Neural progenitor cell (in vitro differentiated cells): ENCODE measurements at regions not wholly inside any gene's neighbourhood (a gene's known extent, or its start where the extent isn't known, plus 50 kb on each side); places are given as distances from the start of the nearest gene placed in this dataset.
A peak's percentile ranks its signal among the peaks of the same experiment; 100 is the strongest.

Experiments used
- DNase-seq: peaks from one replicate; pipeline ENCODE4 v3.0.0-alpha.2; 2016; ENCODE audit warnings: low spot score
- H2AFZ ChIP-seq: fragments of 200-600 bp; sonication (generic); replicated peaks from 2 replicates; pipeline ENCODE4 v1.6.1; 2016; ENCODE audit warnings: antibody characterized with exemption
- H3F3A ChIP-seq: fragments of 200-600 bp; sonication (generic); 2 replicates; pipeline ENCODE4 v1.6.1; 2016; ENCODE audit warnings: antibody characterized with exemption, low read depth
- H3K27ac ChIP-seq: fragments of 200-600 bp; sonication (generic); 2 replicates; pipeline ENCODE4 v1.5.1; 2016; ENCODE audit warnings: mild to moderate bottlenecking
- H3K27me3 ChIP-seq: fragments of 200-600 bp; sonication (generic); 2 replicates; pipeline ENCODE4 v1.6.1; 2016; ENCODE audit warnings: mild to moderate bottlenecking, moderate library complexity
- H3K36me3 ChIP-seq: fragments of 200-600 bp; sonication (generic); 2 replicates; pipeline ENCODE4 v1.5.1; 2016
- H3K4me1 ChIP-seq: fragments of 200-600 bp; sonication (generic); 2 replicates; pipeline ENCODE4 v1.6.1; 2016; ENCODE audit warnings: mixed run types
- H3K4me2 ChIP-seq: fragments of 200-600 bp; sonication (generic); 2 replicates; pipeline ENCODE4 v1.6.1; 2016
- H3K4me3 ChIP-seq: fragments of 200-600 bp; sonication (generic); 2 replicates; pipeline ENCODE4 v1.5.1; 2016
- H3K79me2 ChIP-seq: fragments of 200-600 bp; sonication (generic); 2 replicates; pipeline ENCODE4 v1.6.1; 2016; ENCODE audit warnings: low read depth
- H3K9ac ChIP-seq: fragments of 200-600 bp; sonication (generic); 2 replicates; pipeline ENCODE4 v1.6.1; 2016
- H3K9me3 ChIP-seq: fragments of 200-600 bp; sonication (generic); 2 replicates; pipeline ENCODE4 v1.5.1; 2016; ENCODE audit warnings: low read depth
- H4K20me1 ChIP-seq: fragments of 200-600 bp; sonication (generic); 2 replicates; pipeline ENCODE4 v1.6.1; 2016; ENCODE audit warnings: low read depth
- H3K27ac Mint-ChIP-seq: 3 replicates; pipeline ENCODE4 v1.8.0; 2021; ENCODE audit warnings: mixed read lengths
- H3K27me3 Mint-ChIP-seq: 2 replicates; pipeline ENCODE4 v1.8.0; 2022; ENCODE audit warnings: low read depth, mild to moderate bottlenecking, inconsistent platforms, moderate library complexity, mixed read lengths; ENCODE audit not compliant: insufficient read depth
- H3K36me3 Mint-ChIP-seq: 3 replicates; pipeline ENCODE4 v1.8.0; 2021; ENCODE audit warnings: mixed read lengths
- H3K4me1 Mint-ChIP-seq: 3 replicates; pipeline ENCODE4 v1.8.0; 2021; ENCODE audit warnings: mixed read lengths
- H3K4me3 Mint-ChIP-seq: 3 replicates; pipeline ENCODE4 v1.8.0; 2021; ENCODE audit warnings: mild to moderate bottlenecking, moderate library complexity, mixed read lengths
- H3K9me3 Mint-ChIP-seq: 3 replicates; pipeline ENCODE4 v1.8.0; 2020; ENCODE audit warnings: mixed read lengths
- CTCF ChIP-seq: fragments of 200-600 bp; sonication (generic); IDR thresholded peaks from 2 replicates; pipeline ENCODE4 v1.5.1; 2017; ENCODE audit warnings: antibody characterized with exemption, mild to moderate bottlenecking
- EZH2 ChIP-seq: fragments of 200-600 bp; sonication (generic); IDR thresholded peaks from 2 replicates; pipeline ENCODE4 v1.6.1; 2017; ENCODE audit warnings: antibody characterized with exemption, mild to moderate bottlenecking, moderate library complexity
- EZH2phosphoT487 ChIP-seq: fragments of 200-600 bp; sonication (generic); IDR thresholded peaks from 2 replicates; pipeline ENCODE4 v1.6.1; 2017; ENCODE audit warnings: antibody characterized with exemption

GRCh38 chr3:146834917-146835316 is 229.8 kb upstream of the PLSCR5 start:
- no peaks in the 10 kb centered on the region for H4K20me1 ChIP-seq
- no peak overlapping the region for H3K27ac ChIP-seq
- H3F3A ChIP-seq = no peaks in the 10 kb centered on the region
- no peaks in the 10 kb centered on the region for H3K4me1 Mint-ChIP-seq
- H3K36me3 ChIP-seq = no peaks in the 10 kb centered on the region
- no peaks in the 10 kb centered on the region for H3K9me3 ChIP-seq
- H3K36me3 Mint-ChIP-seq = no peaks in the 10 kb centered on the region
- H3K4me1 ChIP-seq = no peaks in the 10 kb centered on the region
- no peak overlapping the region for H3K4me3 ChIP-seq
- no peak overlapping the region for H3K27ac Mint-ChIP-seq
- no peak overlapping the region for H3K9ac ChIP-seq
- H3K27me3 Mint-ChIP-seq = no peaks in the 10 kb centered on the region
- no peak overlapping the region for H3K4me2 ChIP-seq
- no peaks in the 10 kb centered on the region for H3K27me3 ChIP-seq
- DNase-seq = no peak
- H3K4me3 Mint-ChIP-seq = no peak overlapping the region
- no peaks in the 10 kb centered on the region for H3K79me2 ChIP-seq
- TF ChIP-seq EZH2phosphoT487 (no peak), EZH2 (no peak), CTCF (no peak)
- no peak overlapping the region for H2AFZ ChIP-seq
- H3K9me3 Mint-ChIP-seq = no peaks in the 10 kb centered on the region

GRCh38 chr3:146832857-146833458 is 227.8 kb upstream of the PLSCR5 start:
- H3K36me3 ChIP-seq = no peaks in the 10 kb centered on the region
- no peak overlapping the region for H3K4me3 Mint-ChIP-seq
- H3K27me3 Mint-ChIP-seq = no peaks in the 10 kb centered on the region
- DNase-seq = peak; percentile 11
- no peaks in the 10 kb centered on the region for H3F3A ChIP-seq
- H3K4me1 Mint-ChIP-seq = no peaks in the 10 kb centered on the region
- no peaks in the 10 kb centered on the region for H3K27me3 ChIP-seq
- H4K20me1 ChIP-seq = no peaks in the 10 kb centered on the region
- TF ChIP-seq EZH2 (no peak), CTCF (no peak), EZH2phosphoT487 (no peak)
- no peak overlapping the region for H3K4me3 ChIP-seq
- no peaks in the 10 kb centered on the region for H3K4me1 ChIP-seq
- H3K4me2 ChIP-seq = no peak overlapping the region
- H3K36me3 Mint-ChIP-seq = no peaks in the 10 kb centered on the region
- no peaks in the 10 kb centered on the region for H3K9me3 Mint-ChIP-seq
- no peak overlapping the region for H2AFZ ChIP-seq
- H3K27ac ChIP-seq = no peak overlapping the region
- no peaks in the 10 kb centered on the region for H3K9me3 ChIP-seq
- no peaks in the 10 kb centered on the region for H3K79me2 ChIP-seq
- no peak overlapping the region for H3K9ac ChIP-seq
- no peak overlapping the region for H3K27ac Mint-ChIP-seq

- H3F3A ChIP-seq = no peaks in the 10 kb centered on the region
- H3K36me3 ChIP-seq = no peaks in the 10 kb centered on the region
- no peak overlapping the region for H3K4me3 ChIP-seq
- no peaks in the 10 kb centered on the region for H3K9me3 ChIP-seq
- no peaks in the 10 kb centered on the region for H4K20me1 ChIP-seq
- H3K27ac ChIP-seq = no peak overlapping the region
- H3K36me3 Mint-ChIP-seq = no peaks in the 10 kb centered on the region
- no peak overlapping the region for H3K4me2 ChIP-seq
- no peaks in the 10 kb centered on the region for H3K4me1 Mint-ChIP-seq
- DNase-seq = no peak
- no peak overlapping the region for H3K9ac ChIP-seq
- no peaks in the 10 kb centered on the region for H3K9me3 Mint-ChIP-seq
- H3K27ac Mint-ChIP-seq = no peak overlapping the region
- TF ChIP-seq CTCF (no peak), EZH2 (no peak), EZH2phosphoT487 (no peak)
- no peak overlapping the region for H2AFZ ChIP-seq
- no peaks in the 10 kb centered on the region for H3K79me2 ChIP-seq
- H3K4me1 ChIP-seq = no peaks in the 10 kb centered on the region
- H3K4me3 Mint-ChIP-seq = no peak overlapping the region
- no peaks in the 10 kb centered on the region for H3K27me3 Mint-ChIP-seq
- H3K27me3 ChIP-seq = no peaks in the 10 kb centered on the region
Observed at GRCh38 chr3:146831659-146832058, 226.5 kb upstream of the PLSCR5 start.
